HL-60 (cell line): ENCODE measurements at regions not wholly inside any gene's neighbourhood (a gene's known extent, or its start where the extent isn't known, plus 50 kb on each side); places are given as distances from the start of the nearest gene placed in this dataset.

ENCODE experiments used
- DNase-seq, 2 experiments: peaks; one replicate each; pipeline ENCODE4 v3.0.0-alpha.2; 2010 to 2020; ENCODE audit warnings: low read depth in 1 of 2, low spot score in 1 of 2
- H3K27ac ChIP-seq: fragments of 250-450 bp; sonication (Bioruptor Pico); replicated peaks from 2 replicates; pipeline ENCODE4 v1.5.1; 2020; ENCODE audit warnings: mild to moderate bottlenecking, moderate library complexity
- H3K27me3 ChIP-seq: fragments of 250-450 bp; sonication (Bioruptor Pico); 2 replicates; pipeline ENCODE4 v1.5.1; 2021; ENCODE audit warnings: mild to moderate bottlenecking, moderate library complexity; ENCODE audit not compliant: insufficient read depth, poor library complexity, severe bottlenecking
- H3K4me3 ChIP-seq: replicated peaks from 2 replicates; pipeline ENCODE4 v1.5.1; 2011; ENCODE audit warnings: mild to moderate bottlenecking, control low read depth, low read length; ENCODE audit not compliant: insufficient read depth
- GABPA ChIP-seq: IDR thresholded peaks from 2 replicates; pipeline ENCODE4 v1.6.1; 2012; ENCODE audit warnings: low read depth
- POLR2AphosphoS5 ChIP-seq: IDR thresholded peaks from 2 replicates; pipeline ENCODE4 v1.6.1; 2012; ENCODE audit warnings: low read depth
- SPI1 ChIP-seq: IDR thresholded peaks from 2 replicates; pipeline ENCODE4 v1.6.1; 2012; ENCODE audit warnings: low read depth, mild to moderate bottlenecking, borderline replicate concordance
- TF ChIP-seq, protein P1 (sequence below): IDR thresholded peaks from 2 replicates; pipeline ENCODE4 v1.6.1; 2012; ENCODE audit warnings: low read depth; ENCODE audit not compliant: insufficient replicate concordance
- TF ChIP-seq, protein P2 (sequence below): IDR thresholded peaks from one replicate; pipeline ENCODE4 v1.5.1; 2011; ENCODE audit warnings: low read length, control low read depth, inconsistent platforms; ENCODE audit not compliant: insufficient read depth

DNA sequence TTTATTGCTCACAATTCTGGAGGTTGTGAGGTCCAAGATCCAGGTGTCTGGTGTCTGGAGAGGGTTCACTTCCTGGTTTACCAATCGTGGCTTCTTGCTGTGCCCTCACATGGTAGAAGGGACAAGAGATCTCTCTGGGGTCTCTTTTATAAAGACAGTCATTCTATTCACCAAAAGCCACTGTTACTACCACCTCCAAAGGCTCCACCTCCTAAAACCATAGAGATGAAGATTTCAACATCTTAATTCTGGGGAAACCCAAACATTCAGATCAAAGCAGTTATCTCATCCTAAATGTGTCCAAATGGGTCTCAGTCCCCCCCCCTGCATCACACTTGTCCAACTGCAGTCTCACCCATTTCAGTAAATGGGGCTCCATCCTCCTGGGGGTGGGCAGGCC, 132.9 kb upstream of the XYLT1 start:
- no peak for TF ChIP-seq GABPA
- TF ChIP-seq, protein P1, sequence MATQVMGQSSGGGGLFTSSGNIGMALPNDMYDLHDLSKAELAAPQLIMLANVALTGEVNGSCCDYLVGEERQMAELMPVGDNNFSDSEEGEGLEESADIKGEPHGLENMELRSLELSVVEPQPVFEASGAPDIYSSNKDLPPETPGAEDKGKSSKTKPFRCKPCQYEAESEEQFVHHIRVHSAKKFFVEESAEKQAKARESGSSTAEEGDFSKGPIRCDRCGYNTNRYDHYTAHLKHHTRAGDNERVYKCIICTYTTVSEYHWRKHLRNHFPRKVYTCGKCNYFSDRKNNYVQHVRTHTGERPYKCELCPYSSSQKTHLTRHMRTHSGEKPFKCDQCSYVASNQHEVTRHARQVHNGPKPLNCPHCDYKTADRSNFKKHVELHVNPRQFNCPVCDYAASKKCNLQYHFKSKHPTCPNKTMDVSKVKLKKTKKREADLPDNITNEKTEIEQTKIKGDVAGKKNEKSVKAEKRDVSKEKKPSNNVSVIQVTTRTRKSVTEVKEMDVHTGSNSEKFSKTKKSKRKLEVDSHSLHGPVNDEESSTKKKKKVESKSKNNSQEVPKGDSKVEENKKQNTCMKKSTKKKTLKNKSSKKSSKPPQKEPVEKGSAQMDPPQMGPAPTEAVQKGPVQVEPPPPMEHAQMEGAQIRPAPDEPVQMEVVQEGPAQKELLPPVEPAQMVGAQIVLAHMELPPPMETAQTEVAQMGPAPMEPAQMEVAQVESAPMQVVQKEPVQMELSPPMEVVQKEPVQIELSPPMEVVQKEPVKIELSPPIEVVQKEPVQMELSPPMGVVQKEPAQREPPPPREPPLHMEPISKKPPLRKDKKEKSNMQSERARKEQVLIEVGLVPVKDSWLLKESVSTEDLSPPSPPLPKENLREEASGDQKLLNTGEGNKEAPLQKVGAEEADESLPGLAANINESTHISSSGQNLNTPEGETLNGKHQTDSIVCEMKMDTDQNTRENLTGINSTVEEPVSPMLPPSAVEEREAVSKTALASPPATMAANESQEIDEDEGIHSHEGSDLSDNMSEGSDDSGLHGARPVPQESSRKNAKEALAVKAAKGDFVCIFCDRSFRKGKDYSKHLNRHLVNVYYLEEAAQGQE = no peak
- TF ChIP-seq, protein P2, sequence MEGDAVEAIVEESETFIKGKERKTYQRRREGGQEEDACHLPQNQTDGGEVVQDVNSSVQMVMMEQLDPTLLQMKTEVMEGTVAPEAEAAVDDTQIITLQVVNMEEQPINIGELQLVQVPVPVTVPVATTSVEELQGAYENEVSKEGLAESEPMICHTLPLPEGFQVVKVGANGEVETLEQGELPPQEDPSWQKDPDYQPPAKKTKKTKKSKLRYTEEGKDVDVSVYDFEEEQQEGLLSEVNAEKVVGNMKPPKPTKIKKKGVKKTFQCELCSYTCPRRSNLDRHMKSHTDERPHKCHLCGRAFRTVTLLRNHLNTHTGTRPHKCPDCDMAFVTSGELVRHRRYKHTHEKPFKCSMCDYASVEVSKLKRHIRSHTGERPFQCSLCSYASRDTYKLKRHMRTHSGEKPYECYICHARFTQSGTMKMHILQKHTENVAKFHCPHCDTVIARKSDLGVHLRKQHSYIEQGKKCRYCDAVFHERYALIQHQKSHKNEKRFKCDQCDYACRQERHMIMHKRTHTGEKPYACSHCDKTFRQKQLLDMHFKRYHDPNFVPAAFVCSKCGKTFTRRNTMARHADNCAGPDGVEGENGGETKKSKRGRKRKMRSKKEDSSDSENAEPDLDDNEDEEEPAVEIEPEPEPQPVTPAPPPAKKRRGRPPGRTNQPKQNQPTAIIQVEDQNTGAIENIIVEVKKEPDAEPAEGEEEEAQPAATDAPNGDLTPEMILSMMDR = no peak
- no peak for TF ChIP-seq POLR2AphosphoS5
- TF ChIP-seq SPI1 = no peak
- H3K27ac ChIP-seq = peak overlapping the region; percentile 58
- no peaks in the 10 kb centered on the region for H3K27me3 ChIP-seq
- no peak overlapping the region for H3K4me3 ChIP-seq
- no peak for DNase-seq

DNA sequence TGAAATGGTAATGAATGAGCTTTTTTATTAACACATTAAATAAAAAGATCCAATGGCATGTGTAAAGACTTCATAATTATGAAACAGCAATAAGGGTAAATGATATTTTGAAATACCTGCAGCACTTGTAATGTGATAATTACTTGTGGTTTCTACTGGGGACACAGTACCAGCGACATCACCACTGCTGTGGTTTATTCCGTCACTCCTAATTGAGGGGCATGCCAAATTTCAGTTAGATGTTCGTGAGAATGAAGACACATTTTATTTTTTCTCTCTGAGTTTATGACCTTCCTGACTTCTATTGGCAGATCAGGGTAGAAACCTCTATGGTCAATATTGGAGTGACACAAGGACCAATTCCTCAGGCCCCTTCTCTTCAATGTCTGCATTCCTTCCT, 131.9 kb upstream of the XYLT1 start:
- H3K4me3 ChIP-seq = no peak overlapping the region
- H3K27me3 ChIP-seq = no peaks in the 10 kb centered on the region
- peak; percentile 27 to 70 for DNase-seq
- peak overlapping the region; percentile 58 for H3K27ac ChIP-seq
- TF ChIP-seq GABPA = no peak
- TF ChIP-seq SPI1 = no peak
- TF ChIP-seq POLR2AphosphoS5 = no peak
- TF ChIP-seq, protein P1 = no peak
- TF ChIP-seq, protein P2 = no peak

DNA sequence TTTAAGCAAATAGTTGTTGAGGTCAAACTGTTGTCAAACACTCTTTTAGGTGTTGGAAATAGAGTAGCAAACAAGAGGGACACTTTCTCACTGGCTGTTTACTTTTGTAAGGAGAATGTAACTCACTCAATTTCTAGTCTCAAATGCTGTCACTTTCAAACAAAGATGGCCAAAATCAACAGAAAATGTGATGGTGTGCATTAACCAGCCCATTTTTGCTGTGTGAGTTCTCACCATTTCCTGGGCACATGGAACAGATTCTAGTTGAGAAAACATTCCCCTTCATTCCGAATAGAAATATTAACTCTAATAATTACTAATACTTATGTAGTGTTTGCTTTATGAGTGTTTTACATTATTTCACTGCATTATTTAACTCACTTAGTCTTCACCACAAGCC, 128.2 kb upstream of the XYLT1 start:
- no peak for DNase-seq
- Histone ChIP-seq H3K27me3 (no peaks in the 10 kb centered on the region), H3K27ac (no peak overlapping the region), H3K4me3 (no peak overlapping the region)
- TF ChIP-seq, protein P1 = no peak
- TF ChIP-seq, protein P2 = no peak
- TF ChIP-seq POLR2AphosphoS5 (no peak), SPI1 (no peak), GABPA (no peak)
